ENCODE measurements at regions not wholly inside any gene's neighbourhood (a gene's known extent, or its start where the extent isn't known, plus 50 kb on each side); places are given as distances from the start of the nearest gene placed in this dataset.

GRCh38 chr2:107475859-107476258, 350.8 kb upstream of the RGPD4 start:
- TF ChIP-seq PREB (CRISPR knock-in tag; IDR thresholded peaks at IDR 0.05; ENCODE audit: borderline replicate concordance) (no peak), PRDM15 (CRISPR knock-in tag; IDR thresholded peaks at IDR 0.05) (no peak), CTCF (IDR thresholded peaks at IDR 0.05) (no peak), MAX (CRISPR knock-in tag; IDR thresholded peaks at IDR 0.05) (no peak), KAT7 (CRISPR knock-in tag; IDR thresholded peaks at IDR 0.05; ENCODE audit: borderline replicate concordance) (no peak)
